HFFc6 (cell line): ENCODE measurements at regions not wholly inside any gene's neighbourhood (a gene's known extent, or its start where the extent isn't known, plus 50 kb on each side); places are given as distances from the start of the nearest gene placed in this dataset.
"Not testable (repeated sequence)": the region's sequence is repeated elsewhere in the genome, so short reads cannot be mapped to it uniquely, and the experiment has no call there.

Source experiments
- DNase-seq: peaks from one replicate; pipeline ENCODE4 v3.0.0-alpha.2; 2018
- H3K27ac Mint-ChIP-seq: 2 replicates; pipeline ENCODE4 v1.8.0; 2020; ENCODE audit warnings: mild to moderate bottlenecking, mixed read lengths
- H3K27me3 Mint-ChIP-seq: 2 replicates; pipeline ENCODE4 v1.8.0; 2021; ENCODE audit warnings: mild to moderate bottlenecking, moderate library complexity, mixed read lengths; ENCODE audit not compliant: insufficient read depth
- H3K36me3 Mint-ChIP-seq: 2 replicates; pipeline ENCODE4 v1.8.0; 2021; ENCODE audit warnings: low read depth, mixed read lengths
- H3K4me1 Mint-ChIP-seq: 2 replicates; pipeline ENCODE4 v1.8.0; 2020; ENCODE audit warnings: low read depth, mixed read lengths
- H3K4me3 Mint-ChIP-seq: 2 replicates; pipeline ENCODE4 v1.8.0; 2020; ENCODE audit warnings: mild to moderate bottlenecking, moderate library complexity, mixed read lengths
- H3K9me3 Mint-ChIP-seq: 2 replicates; pipeline ENCODE4 v1.8.0; 2020; ENCODE audit warnings: mild to moderate bottlenecking, mixed read lengths
- TF ChIP-seq, protein P1 (sequence below): fragments of 200-600 bp; sonication (generic); IDR thresholded peaks from 2 replicates; pipeline ENCODE4 v1.5.0; 2021; ENCODE audit warnings: antibody characterized with exemption, mild to moderate bottlenecking

DNA sequence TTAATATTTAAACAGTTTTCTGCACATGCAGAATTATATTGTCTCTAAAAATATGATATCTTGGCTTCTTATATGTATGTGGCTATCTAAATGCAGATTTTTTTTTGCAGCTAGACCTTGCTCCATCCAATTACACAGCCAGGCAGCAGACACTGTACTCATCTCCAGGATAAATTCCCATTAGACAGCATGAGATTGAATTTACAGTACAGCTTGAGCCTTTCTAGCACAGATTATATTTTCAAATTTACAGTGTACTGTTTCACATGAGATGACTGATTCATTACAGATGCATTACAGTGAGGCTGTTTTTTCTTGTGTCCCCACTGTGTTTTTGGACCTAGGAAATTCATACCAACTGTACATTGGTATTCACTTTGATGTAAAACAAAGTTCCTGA lies 134.9 kb downstream of the OTOL1 start:
- no peak overlapping the region for H3K4me3 Mint-ChIP-seq

DNA sequence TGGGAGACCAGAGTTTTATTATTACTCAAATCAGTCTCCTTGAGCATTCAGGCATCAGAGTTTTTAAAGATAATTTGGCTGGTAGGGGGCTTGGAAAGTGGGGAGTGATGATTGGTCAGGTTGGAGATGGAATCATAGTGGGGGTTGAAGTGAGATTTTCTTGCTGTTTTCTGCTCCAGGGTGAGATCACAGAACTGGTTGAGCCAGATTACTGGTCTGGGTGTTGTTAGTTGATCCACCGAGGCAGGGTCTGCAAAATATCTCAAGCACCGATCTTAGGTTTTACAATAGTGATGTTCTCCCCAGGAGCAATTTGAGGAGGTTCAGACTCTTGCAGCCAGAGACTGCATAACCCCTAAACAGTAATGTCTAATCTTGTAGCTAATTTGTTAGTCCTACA lies 141.0 kb downstream of the OTOL1 start:
- DNase-seq: no peak
- Mint-ChIP-seq H3K27ac (no peak overlapping the region), H3K4me1 (no peaks in the 10 kb centered on the region), H3K27me3 (no peaks in the 10 kb centered on the region), H3K4me3 (no peak overlapping the region), H3K9me3 (peaks cover 52% of the 10 kb centered on the region), H3K36me3 (0 out of 2 replicates have a peak, but pooled peaks cover 6% of the 10 kb centered on the region)
- TF ChIP-seq, protein P1, sequence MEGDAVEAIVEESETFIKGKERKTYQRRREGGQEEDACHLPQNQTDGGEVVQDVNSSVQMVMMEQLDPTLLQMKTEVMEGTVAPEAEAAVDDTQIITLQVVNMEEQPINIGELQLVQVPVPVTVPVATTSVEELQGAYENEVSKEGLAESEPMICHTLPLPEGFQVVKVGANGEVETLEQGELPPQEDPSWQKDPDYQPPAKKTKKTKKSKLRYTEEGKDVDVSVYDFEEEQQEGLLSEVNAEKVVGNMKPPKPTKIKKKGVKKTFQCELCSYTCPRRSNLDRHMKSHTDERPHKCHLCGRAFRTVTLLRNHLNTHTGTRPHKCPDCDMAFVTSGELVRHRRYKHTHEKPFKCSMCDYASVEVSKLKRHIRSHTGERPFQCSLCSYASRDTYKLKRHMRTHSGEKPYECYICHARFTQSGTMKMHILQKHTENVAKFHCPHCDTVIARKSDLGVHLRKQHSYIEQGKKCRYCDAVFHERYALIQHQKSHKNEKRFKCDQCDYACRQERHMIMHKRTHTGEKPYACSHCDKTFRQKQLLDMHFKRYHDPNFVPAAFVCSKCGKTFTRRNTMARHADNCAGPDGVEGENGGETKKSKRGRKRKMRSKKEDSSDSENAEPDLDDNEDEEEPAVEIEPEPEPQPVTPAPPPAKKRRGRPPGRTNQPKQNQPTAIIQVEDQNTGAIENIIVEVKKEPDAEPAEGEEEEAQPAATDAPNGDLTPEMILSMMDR: no peak

More for the DNA sequence above, 134.9 kb downstream of the OTOL1 start:
- DNase-seq: no peak
- Mint-ChIP-seq H3K27ac (no peak overlapping the region), H3K27me3 (no peaks in the 10 kb centered on the region), H3K9me3 (peaks cover 54% of the 10 kb centered on the region), H3K36me3 (0 out of 2 replicates have a peak, but pooled peaks cover 6% of the 10 kb centered on the region), H3K4me1 (no peaks in the 10 kb centered on the region)
- TF ChIP-seq, protein P1: no peak

DNA sequence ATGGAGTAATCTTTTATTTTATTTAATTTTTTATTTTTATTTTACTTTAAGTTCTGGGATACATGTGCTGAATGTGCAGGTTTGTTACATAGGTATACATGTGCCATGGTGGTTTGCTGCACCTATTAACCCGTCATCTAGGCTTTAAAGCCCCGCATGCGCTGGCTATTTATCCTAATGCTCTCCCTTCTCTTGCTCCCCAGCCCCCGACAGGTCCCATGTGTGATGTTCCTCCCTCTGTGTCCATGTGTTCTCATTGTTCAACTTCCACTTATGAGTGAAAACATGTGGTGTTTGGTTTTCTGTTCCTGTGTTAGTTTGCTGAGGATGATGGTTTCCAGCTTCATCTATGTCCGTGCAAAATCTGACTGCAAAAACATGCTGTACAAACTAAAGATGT lies 142.5 kb downstream of the OTOL1 start:
- H3K27me3 Mint-ChIP-seq, H3K4me3 Mint-ChIP-seq, H3K27ac Mint-ChIP-seq, H3K4me1 Mint-ChIP-seq, H3K36me3 Mint-ChIP-seq, DNase-seq: not testable (repeated sequence)
- H3K9me3 Mint-ChIP-seq: peaks cover 53% of the 10 kb centered on the region

DNA sequence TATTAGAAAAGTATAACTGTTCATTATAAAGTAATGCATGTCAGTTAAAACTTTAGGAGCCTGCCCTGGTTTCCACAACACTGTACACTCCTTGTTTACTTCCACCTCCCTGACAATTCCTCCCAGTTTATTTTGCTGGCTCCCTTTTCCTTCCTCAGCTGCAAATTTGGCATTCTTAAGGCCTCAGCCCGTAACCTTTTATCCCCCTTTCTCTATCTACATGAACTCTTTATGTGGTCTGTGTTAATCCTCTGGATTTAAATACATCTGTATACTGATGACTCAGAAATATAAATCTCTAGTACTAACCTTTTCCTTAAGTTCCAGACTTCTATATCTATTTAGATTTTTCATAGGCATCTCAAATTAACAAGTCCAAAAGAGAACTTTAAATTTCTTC lies 143.6 kb downstream of the OTOL1 start:
- H3K4me1 Mint-ChIP-seq: no peaks in the 10 kb centered on the region
- no peak overlapping the region for H3K27ac Mint-ChIP-seq
- H3K9me3 Mint-ChIP-seq: peaks cover 45% of the 10 kb centered on the region
- no peak for DNase-seq
- H3K4me3 Mint-ChIP-seq: no peak overlapping the region
- H3K36me3 Mint-ChIP-seq: 0 out of 2 replicates have a peak, but pooled peaks cover 6% of the 10 kb centered on the region
- TF ChIP-seq, protein P1: no peak
- no peaks in the 10 kb centered on the region for H3K27me3 Mint-ChIP-seq

DNA sequence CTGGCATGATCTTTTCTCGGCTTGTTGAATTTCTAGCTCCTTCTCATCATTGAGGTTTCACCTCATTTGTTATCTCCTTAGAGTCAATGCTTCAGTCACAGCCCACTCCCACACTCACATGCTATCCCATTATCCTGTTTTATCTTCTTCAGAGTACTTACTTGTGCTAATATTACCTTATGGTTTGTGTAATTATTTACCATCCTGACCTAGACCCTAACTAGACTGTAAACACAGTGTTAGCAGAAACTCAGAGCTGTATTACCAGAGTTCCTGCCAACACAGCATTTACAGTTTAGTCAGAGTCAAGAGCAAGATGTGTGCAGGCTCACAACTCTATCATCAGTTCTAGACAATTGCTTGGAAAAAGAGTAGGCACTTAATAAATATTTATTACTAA lies 144.7 kb downstream of the OTOL1 start:
- Mint-ChIP-seq H3K27ac (no peak overlapping the region), H3K4me3 (no peak overlapping the region), H3K9me3 (peaks cover 43% of the 10 kb centered on the region), H3K27me3 (no peaks in the 10 kb centered on the region), H3K4me1 (no peaks in the 10 kb centered on the region), H3K36me3 (no peaks in the 10 kb centered on the region)
- no peak for DNase-seq
- TF ChIP-seq, protein P1: no peak

DNA sequence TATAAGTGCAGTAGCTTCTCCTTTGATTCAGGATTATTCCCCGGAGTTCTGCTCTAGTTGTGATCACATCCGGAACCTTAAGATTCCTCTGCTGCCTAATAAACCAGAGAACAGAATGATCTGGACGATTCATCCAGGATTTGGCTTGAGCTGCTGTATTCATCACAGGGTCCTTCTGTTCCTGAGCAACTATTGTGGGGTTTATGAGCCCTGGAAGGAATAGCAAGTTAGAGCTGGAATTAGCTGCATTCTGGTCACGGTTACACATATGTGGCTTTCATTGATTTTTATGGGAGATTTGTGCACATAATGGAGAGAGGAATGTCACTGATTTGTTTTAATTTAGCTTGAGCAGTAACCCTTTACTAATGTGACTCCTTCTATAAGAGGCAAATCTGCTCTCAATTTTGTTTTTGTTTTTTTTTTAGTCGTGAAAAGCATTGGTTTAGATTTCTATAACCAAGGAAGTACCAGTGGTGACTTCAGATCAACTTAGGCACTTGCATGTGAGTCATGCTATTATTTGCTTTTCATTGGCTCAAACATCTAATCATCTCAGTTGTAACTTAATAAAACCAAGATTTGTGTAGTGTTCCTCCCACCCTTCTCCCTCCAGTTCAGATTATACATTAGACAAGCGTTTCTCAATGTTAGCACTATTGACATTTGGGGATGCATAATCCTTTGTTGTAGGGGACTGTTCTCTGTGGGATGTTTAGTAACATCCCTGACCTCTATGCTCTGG lies 148.5 kb downstream of the OTOL1 start:
- H3K36me3 Mint-ChIP-seq: no peaks in the 10 kb centered on the region
- H3K9me3 Mint-ChIP-seq: peaks cover 39% of the 10 kb centered on the region
- no peak for DNase-seq
- TF ChIP-seq, protein P1: no peak
- H3K27me3 Mint-ChIP-seq: no peaks in the 10 kb centered on the region
- no peak overlapping the region for H3K27ac Mint-ChIP-seq
- no peak overlapping the region for H3K4me3 Mint-ChIP-seq
- H3K4me1 Mint-ChIP-seq: no peaks in the 10 kb centered on the region
